GM23338 (cell line): ENCODE measurements at regions not wholly inside any gene's neighbourhood (a gene's known extent, or its start where the extent isn't known, plus 50 kb on each side); places are given as distances from the start of the nearest gene placed in this dataset.

Experiments
- ATAC-seq: fragments of 200-7000 bp; cut with Tn5 transposase; 3 replicates; pipeline ENCODE4 v1.9.1; 2020
- DNase-seq: peaks from one replicate; pipeline ENCODE4 v3.0.0-alpha.2; 2015; ENCODE audit warnings: low spot score
- H2AFZ ChIP-seq: fragments of 200-600 bp; sonication (generic); 2 replicates; pipeline ENCODE4 v1.8.0; 2016; ENCODE audit warnings: antibody characterized with exemption, mild to moderate bottlenecking, moderate library complexity
- H3F3A ChIP-seq: fragments of 200-600 bp; sonication (generic); replicated peaks from 2 replicates; pipeline ENCODE4 v1.8.0; 2017; ENCODE audit warnings: antibody characterized with exemption, mixed run types, low read depth
- H3K27ac ChIP-seq: fragments of 200-600 bp; sonication (generic); 2 replicates; pipeline ENCODE4 v1.6.1; 2016; ENCODE audit warnings: low read depth
- H3K27me3 ChIP-seq: fragments of 200-600 bp; sonication (generic); 2 replicates; pipeline ENCODE4 v1.8.0; 2016; ENCODE audit warnings: mild to moderate bottlenecking, mixed run types, moderate library complexity; ENCODE audit not compliant: insufficient read depth
- H3K36me3 ChIP-seq: fragments of 200-600 bp; sonication (generic); 2 replicates; pipeline ENCODE4 v1.8.0; 2016; ENCODE audit warnings: mild to moderate bottlenecking; ENCODE audit not compliant: insufficient read depth
- H3K4me1 ChIP-seq: fragments of 200-600 bp; sonication (generic); 2 replicates; pipeline ENCODE4 v1.8.0; 2016; ENCODE audit warnings: mild to moderate bottlenecking, moderate library complexity; ENCODE audit not compliant: insufficient read depth
- H3K4me2 ChIP-seq: fragments of 200-600 bp; sonication (generic); 2 replicates; pipeline ENCODE4 v1.7.1; 2017; ENCODE audit warnings: mixed run types
- H3K4me3 ChIP-seq: fragments of 200-600 bp; sonication (generic); 2 replicates; pipeline ENCODE4 v1.6.1; 2016; ENCODE audit warnings: mixed run types
- H3K79me2 ChIP-seq: fragments of 200-600 bp; sonication (generic); replicated peaks from 2 replicates; pipeline ENCODE4 v1.8.0; 2017; ENCODE audit warnings: mild to moderate bottlenecking; ENCODE audit not compliant: insufficient read depth
- H3K9me2 ChIP-seq: fragments of 200-600 bp; sonication (generic); 2 replicates; pipeline ENCODE4 v1.8.0; 2017; ENCODE audit not compliant: insufficient read depth
- H4K20me1 ChIP-seq: fragments of 200-600 bp; sonication (generic); replicated peaks from 2 replicates; pipeline ENCODE4 v1.8.0; 2017; ENCODE audit warnings: mild to moderate bottlenecking; ENCODE audit not compliant: insufficient read depth
- H3K27ac Mint-ChIP-seq: 2 replicates; pipeline ENCODE4 v1.8.0; 2020; ENCODE audit warnings: inconsistent platforms, mild to moderate bottlenecking, moderate library complexity, mixed read lengths
- H3K27me3 Mint-ChIP-seq: 3 replicates; pipeline ENCODE4 v1.8.0; 2022; ENCODE audit warnings: low read depth, mild to moderate bottlenecking, moderate library complexity, mixed read lengths, inconsistent platforms; ENCODE audit not compliant: insufficient read depth, poor library complexity
- H3K36me3 Mint-ChIP-seq: 3 replicates; pipeline ENCODE4 v1.8.0; 2021; ENCODE audit warnings: low read depth, mild to moderate bottlenecking, inconsistent platforms, moderate library complexity, mixed read lengths
- H3K4me1 Mint-ChIP-seq: 3 replicates; pipeline ENCODE4 v1.8.0; 2020; ENCODE audit warnings: mild to moderate bottlenecking, inconsistent platforms, mixed read lengths
- H3K4me3 Mint-ChIP-seq: 3 replicates; pipeline ENCODE4 v1.8.0; 2021; ENCODE audit warnings: moderate library complexity, mild to moderate bottlenecking, inconsistent platforms, mixed read lengths
- H3K9me3 Mint-ChIP-seq: 3 replicates; pipeline ENCODE4 v1.8.0; 2020; ENCODE audit warnings: moderate library complexity, mild to moderate bottlenecking, inconsistent platforms, mixed read lengths
- CREB1 ChIP-seq: fragments of 250-450 bp; sonication (Bioruptor Pico); IDR thresholded peaks from 2 replicates; pipeline ENCODE4 v1.5.0; 2020; ENCODE audit warnings: low read depth, mild to moderate bottlenecking, moderate library complexity
- ETS1 ChIP-seq: IDR thresholded peaks from 2 replicates; pipeline ENCODE4 v1.6.1; 2016; ENCODE audit warnings: antibody characterized with exemption
- EZH2 ChIP-seq: fragments of 200-600 bp; sonication (generic); IDR thresholded peaks from one replicate; pipeline ENCODE4 v1.8.0; 2017; ENCODE audit warnings: antibody characterized with exemption, mild to moderate bottlenecking, low read depth; ENCODE audit not compliant: unreplicated experiment
- EZH2phosphoT487 ChIP-seq: fragments of 200-600 bp; sonication (generic); IDR thresholded peaks from one replicate; pipeline ENCODE4 v1.8.1; 2018; ENCODE audit warnings: antibody characterized with exemption; ENCODE audit not compliant: unreplicated experiment
- JUNB ChIP-seq: IDR thresholded peaks from one replicate; pipeline ENCODE4 v1.6.1; 2016; ENCODE audit warnings: antibody characterized with exemption; ENCODE audit not compliant: unreplicated experiment
- NANOG ChIP-seq: IDR thresholded peaks from 2 replicates; pipeline ENCODE4 v1.6.1; 2016; ENCODE audit warnings: antibody characterized with exemption, borderline replicate concordance
- POLR2AphosphoS5 ChIP-seq: IDR thresholded peaks from 2 replicates; pipeline ENCODE4 v1.6.1; 2016; ENCODE audit warnings: antibody characterized with exemption, low read depth
- REST ChIP-seq: IDR thresholded peaks from one replicate; pipeline ENCODE4 v1.6.1; 2018; ENCODE audit warnings: antibody characterized with exemption; ENCODE audit not compliant: unreplicated experiment
- STAT1 ChIP-seq: IDR thresholded peaks from one replicate; pipeline ENCODE4 v1.6.1; 2016; ENCODE audit warnings: antibody characterized with exemption; ENCODE audit not compliant: unreplicated experiment
- ZNF114 ChIP-seq: fragments of 250-450 bp; sonication (Bioruptor Pico); IDR thresholded peaks from 2 replicates; pipeline ENCODE4 v1.5.0; 2020; ENCODE audit warnings: mild to moderate bottlenecking, moderate library complexity
- ZNF331 ChIP-seq: fragments of 250-450 bp; sonication (Bioruptor Pico); IDR thresholded peaks from 2 replicates; pipeline ENCODE4 v1.5.0; 2020; ENCODE audit warnings: low read depth, mild to moderate bottlenecking, moderate library complexity
- TF ChIP-seq, protein P1 (sequence below), 2 experiments: fragments of 200-600 bp in 1 of 2; sonication (generic) in 1 of 2; conservative IDR thresholded peaks; 2 replicates each; pipeline versions ENCODE4 v1.5.1 to v1.6.1; 2016 to 2017; ENCODE audit warnings: antibody characterized with exemption in 2 of 2, low read depth in 2 of 2, mild to moderate bottlenecking in 2 of 2, moderate library complexity in 1 of 2
- TF ChIP-seq, protein P2 (sequence below): fragments of 250-450 bp; sonication (Bioruptor Pico); IDR thresholded peaks from 2 replicates; pipeline ENCODE4 v1.5.0; 2020; ENCODE audit warnings: mild to moderate bottlenecking, moderate library complexity

DNA sequence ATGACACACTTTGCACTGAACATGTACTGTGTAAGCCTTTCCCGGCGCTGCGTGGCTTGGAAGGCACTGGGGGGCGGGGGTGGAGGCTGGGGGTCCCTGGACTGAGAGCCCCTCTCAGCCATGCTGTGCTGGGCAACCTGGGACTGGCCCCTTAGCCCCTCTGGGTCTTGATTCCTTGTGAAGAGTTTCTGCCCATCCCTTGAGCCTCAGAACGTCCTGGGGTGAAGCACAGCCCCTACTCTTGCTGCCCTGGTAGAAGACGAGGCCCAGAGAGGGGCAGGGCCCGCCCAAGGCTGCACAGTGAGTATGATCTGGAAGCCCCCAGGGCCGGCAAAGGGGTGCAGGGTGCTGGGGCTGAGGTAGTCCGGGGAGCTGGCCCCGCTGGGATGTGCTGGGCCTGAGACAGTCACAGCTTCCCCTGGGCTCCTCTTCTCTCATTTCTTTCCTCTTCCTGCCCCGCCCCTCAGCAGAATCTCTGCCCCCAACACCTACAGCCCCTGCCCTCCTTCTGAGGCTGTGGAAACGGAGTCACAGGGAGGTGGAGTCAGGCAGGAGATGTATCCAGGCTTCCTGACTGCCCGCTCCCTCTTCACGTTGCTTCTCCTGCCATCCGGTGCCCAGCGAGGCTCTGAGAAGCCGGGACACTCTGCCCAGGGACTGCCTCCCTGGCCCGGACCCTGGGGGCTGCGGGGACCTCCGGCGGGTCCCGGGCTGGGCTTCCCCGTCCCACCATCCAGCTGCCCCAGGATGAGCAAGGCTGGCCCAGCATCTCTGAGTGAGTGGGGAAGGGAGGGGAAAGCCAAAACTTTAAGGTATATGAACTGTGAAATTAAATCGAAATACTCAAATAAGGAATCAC lies 60.5 kb downstream of the UNCX start:
- ATAC-seq (no peak), DNase-seq (no peak)
- Mint-ChIP-seq H3K4me1 (no peaks in the 10 kb centered on the region; the same call in 2 of the 3 replicates), H3K4me3 (no peak overlapping the region), H3K9me3 (no peaks in the 10 kb centered on the region), H3K36me3 (no peaks in the 10 kb centered on the region), H3K27ac (no peak overlapping the region), H3K27me3 (peaks cover 17% of the 10 kb centered on the region)
- H4K20me1 ChIP-seq = 0 out of 2 replicates have a peak, but pooled peaks cover 2% of the 10 kb centered on the region
- no peaks in the 10 kb centered on the region for H3K9me2 ChIP-seq
- no peak overlapping the region for H3K4me3 ChIP-seq
- H3K27ac ChIP-seq = no peak overlapping the region
- H3K79me2 ChIP-seq = no peaks in the 10 kb centered on the region
- 0 out of 2 replicates have a peak, but pooled peaks cover 4% of the 10 kb centered on the region for H3F3A ChIP-seq
- H3K27me3 ChIP-seq = no peaks in the 10 kb centered on the region
- H3K4me2 ChIP-seq = no peak overlapping the region
- H2AFZ ChIP-seq = no peak overlapping the region
- no peak for TF ChIP-seq STAT1
- TF ChIP-seq, protein P1, sequence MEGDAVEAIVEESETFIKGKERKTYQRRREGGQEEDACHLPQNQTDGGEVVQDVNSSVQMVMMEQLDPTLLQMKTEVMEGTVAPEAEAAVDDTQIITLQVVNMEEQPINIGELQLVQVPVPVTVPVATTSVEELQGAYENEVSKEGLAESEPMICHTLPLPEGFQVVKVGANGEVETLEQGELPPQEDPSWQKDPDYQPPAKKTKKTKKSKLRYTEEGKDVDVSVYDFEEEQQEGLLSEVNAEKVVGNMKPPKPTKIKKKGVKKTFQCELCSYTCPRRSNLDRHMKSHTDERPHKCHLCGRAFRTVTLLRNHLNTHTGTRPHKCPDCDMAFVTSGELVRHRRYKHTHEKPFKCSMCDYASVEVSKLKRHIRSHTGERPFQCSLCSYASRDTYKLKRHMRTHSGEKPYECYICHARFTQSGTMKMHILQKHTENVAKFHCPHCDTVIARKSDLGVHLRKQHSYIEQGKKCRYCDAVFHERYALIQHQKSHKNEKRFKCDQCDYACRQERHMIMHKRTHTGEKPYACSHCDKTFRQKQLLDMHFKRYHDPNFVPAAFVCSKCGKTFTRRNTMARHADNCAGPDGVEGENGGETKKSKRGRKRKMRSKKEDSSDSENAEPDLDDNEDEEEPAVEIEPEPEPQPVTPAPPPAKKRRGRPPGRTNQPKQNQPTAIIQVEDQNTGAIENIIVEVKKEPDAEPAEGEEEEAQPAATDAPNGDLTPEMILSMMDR (conservative IDR thresholded peaks at IDR 0.05; ENCODE audit: low read depth in 2 of 2) = no peak
- TF ChIP-seq REST = no peak
- TF ChIP-seq NANOG = no peak
- TF ChIP-seq ZNF331 (CRISPR knock-in tag) = no peak
- no peak for TF ChIP-seq EZH2phosphoT487
- no peak for TF ChIP-seq ZNF114 (CRISPR knock-in tag)
- no peak for TF ChIP-seq CREB1 (CRISPR knock-in tag)
- no peak for TF ChIP-seq EZH2
- TF ChIP-seq, protein P2, sequence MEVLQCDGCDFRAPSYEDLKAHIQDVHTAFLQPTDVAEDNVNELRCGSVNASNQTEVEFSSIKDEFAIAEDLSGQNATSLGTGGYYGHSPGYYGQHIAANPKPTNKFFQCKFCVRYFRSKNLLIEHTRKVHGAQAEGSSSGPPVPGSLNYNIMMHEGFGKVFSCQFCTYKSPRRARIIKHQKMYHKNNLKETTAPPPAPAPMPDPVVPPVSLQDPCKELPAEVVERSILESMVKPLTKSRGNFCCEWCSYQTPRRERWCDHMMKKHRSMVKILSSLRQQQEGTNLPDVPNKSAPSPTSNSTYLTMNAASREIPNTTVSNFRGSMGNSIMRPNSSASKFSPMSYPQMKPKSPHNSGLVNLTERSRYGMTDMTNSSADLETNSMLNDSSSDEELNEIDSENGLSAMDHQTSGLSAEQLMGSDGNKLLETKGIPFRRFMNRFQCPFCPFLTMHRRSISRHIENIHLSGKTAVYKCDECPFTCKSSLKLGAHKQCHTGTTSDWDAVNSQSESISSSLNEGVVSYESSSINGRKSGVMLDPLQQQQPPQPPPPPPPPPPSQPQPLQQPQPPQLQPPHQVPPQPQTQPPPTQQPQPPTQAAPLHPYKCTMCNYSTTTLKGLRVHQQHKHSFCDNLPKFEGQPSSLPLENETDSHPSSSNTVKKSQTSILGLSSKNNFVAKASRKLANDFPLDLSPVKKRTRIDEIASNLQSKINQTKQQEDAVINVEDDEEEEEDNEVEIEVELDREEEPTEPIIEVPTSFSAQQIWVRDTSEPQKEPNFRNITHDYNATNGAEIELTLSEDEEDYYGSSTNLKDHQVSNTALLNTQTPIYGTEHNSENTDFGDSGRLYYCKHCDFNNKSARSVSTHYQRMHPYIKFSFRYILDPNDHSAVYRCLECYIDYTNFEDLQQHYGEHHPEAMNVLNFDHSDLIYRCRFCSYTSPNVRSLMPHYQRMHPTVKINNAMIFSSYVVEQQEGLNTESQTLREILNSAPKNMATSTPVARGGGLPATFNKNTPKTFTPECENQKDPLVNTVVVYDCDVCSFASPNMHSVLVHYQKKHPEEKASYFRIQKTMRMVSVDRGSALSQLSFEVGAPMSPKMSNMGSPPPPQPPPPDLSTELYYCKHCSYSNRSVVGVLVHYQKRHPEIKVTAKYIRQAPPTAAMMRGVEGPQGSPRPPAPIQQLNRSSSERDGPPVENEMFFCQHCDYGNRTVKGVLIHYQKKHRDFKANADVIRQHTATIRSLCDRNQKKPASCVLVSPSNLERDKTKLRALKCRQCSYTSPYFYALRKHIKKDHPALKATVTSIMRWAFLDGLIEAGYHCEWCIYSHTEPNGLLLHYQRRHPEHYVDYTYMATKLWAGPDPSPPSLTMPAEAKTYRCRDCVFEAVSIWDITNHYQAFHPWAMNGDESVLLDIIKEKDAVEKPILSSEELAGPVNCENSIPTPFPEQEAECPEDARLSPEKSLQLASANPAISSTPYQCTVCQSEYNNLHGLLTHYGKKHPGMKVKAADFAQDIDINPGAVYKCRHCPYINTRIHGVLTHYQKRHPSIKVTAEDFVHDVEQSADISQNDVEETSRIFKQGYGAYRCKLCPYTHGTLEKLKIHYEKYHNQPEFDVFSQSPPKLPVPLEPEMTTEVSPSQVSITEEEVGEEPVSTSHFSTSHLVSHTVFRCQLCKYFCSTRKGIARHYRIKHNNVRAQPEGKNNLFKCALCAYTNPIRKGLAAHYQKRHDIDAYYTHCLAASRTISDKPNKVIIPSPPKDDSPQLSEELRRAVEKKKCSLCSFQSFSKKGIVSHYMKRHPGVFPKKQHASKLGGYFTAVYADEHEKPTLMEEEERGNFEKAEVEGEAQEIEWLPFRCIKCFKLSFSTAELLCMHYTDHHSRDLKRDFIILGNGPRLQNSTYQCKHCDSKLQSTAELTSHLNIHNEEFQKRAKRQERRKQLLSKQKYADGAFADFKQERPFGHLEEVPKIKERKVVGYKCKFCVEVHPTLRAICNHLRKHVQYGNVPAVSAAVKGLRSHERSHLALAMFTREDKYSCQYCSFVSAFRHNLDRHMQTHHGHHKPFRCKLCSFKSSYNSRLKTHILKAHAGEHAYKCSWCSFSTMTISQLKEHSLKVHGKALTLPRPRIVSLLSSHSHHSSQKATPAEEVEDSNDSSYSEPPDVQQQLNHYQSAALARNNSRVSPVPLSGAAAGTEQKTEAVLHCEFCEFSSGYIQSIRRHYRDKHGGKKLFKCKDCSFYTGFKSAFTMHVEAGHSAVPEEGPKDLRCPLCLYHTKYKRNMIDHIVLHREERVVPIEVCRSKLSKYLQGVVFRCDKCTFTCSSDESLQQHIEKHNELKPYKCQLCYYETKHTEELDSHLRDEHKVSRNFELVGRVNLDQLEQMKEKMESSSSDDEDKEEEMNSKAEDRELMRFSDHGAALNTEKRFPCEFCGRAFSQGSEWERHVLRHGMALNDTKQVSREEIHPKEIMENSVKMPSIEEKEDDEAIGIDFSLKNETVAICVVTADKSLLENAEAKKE = no peak
- TF ChIP-seq JUNB = no peak
- no peak for TF ChIP-seq POLR2AphosphoS5
- no peak for TF ChIP-seq ETS1
- no peaks in the 10 kb centered on the region; the same call in 1 of the 2 replicates for H3K4me1 ChIP-seq
- H3K36me3 ChIP-seq = no peaks in the 10 kb centered on the region
